PC-3 (cell line): ENCODE measurements at regions not wholly inside any gene's neighbourhood (a gene's known extent, or its start where the extent isn't known, plus 50 kb on each side); places are given as distances from the start of the nearest gene placed in this dataset.

Experiments
- EZH2 ChIP-seq: fragments of 300-600 bp; sonication (generic); IDR thresholded peaks from one replicate; pipeline ENCODE4 v1.6.1; 2017; ENCODE audit warnings: antibody characterized with exemption, mild to moderate bottlenecking, low read length; ENCODE audit not compliant: unreplicated experiment
- EZH2phosphoT487 ChIP-seq: fragments of 300-600 bp; sonication (generic); IDR thresholded peaks from 2 replicates; pipeline ENCODE4 v1.6.1; 2018; ENCODE audit warnings: mild to moderate bottlenecking, antibody characterized with exemption, low read length, borderline replicate concordance
- TF ChIP-seq, protein P1 (sequence below): fragments of 300-600 bp; sonication (generic); conservative IDR thresholded peaks from 2 replicates; pipeline ENCODE4 v1.5.1; 2017; ENCODE audit warnings: antibody characterized with exemption, low read depth, mild to moderate bottlenecking, low read length

GRCh38 chr22:26939466-26939865 is 282.1 kb downstream of the MIAT start:
- TF ChIP-seq, protein P1, sequence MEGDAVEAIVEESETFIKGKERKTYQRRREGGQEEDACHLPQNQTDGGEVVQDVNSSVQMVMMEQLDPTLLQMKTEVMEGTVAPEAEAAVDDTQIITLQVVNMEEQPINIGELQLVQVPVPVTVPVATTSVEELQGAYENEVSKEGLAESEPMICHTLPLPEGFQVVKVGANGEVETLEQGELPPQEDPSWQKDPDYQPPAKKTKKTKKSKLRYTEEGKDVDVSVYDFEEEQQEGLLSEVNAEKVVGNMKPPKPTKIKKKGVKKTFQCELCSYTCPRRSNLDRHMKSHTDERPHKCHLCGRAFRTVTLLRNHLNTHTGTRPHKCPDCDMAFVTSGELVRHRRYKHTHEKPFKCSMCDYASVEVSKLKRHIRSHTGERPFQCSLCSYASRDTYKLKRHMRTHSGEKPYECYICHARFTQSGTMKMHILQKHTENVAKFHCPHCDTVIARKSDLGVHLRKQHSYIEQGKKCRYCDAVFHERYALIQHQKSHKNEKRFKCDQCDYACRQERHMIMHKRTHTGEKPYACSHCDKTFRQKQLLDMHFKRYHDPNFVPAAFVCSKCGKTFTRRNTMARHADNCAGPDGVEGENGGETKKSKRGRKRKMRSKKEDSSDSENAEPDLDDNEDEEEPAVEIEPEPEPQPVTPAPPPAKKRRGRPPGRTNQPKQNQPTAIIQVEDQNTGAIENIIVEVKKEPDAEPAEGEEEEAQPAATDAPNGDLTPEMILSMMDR = no peak
- TF ChIP-seq EZH2phosphoT487 (no peak), EZH2 (no peak)
